NCI-H774 (cell line): ENCODE measurements at regions not wholly inside any gene's neighbourhood (a gene's known extent, or its start where the extent isn't known, plus 50 kb on each side); places are given as distances from the start of the nearest gene placed in this dataset.

Experiments used
- DNase-seq: peaks from one replicate; lab custom pipeline; 2025; lab: John Stamatoyannopoulos, UW

GRCh38 chr15:91522605-91523332 lies 330.7 kb upstream of the SLCO3A1 start:
- no peak for DNase-seq

- no peak for DNase-seq
Measured at GRCh38 chr15:91523596-91523995, 329.9 kb upstream of the SLCO3A1 start.

GRCh38 chr15:91524534-91524933 lies 329.0 kb upstream of the SLCO3A1 start:
- DNase-seq: no peak

GRCh38 chr15:91525751-91526150 lies 327.8 kb upstream of the SLCO3A1 start:
- no peak for DNase-seq

- no peak for DNase-seq
Measured at GRCh38 chr15:91526424-91526823, 327.1 kb upstream of the SLCO3A1 start.

GRCh38 chr15:91528801-91529200 lies 324.7 kb upstream of the SLCO3A1 start:
- DNase-seq: no peak

- DNase-seq: no peak
Measured at GRCh38 chr15:91529534-91529933, 324.0 kb upstream of the SLCO3A1 start.

GRCh38 chr15:91530279-91530678 lies 323.2 kb upstream of the SLCO3A1 start:
- no peak for DNase-seq

- no peak for DNase-seq
Measured at GRCh38 chr15:91530956-91531582, 322.4 kb upstream of the SLCO3A1 start.

- no peak for DNase-seq
Measured at GRCh38 chr15:91534235-91534634, 319.3 kb upstream of the SLCO3A1 start.

- no peak for DNase-seq
Measured at GRCh38 chr15:91534976-91535375, 318.5 kb upstream of the SLCO3A1 start.

- DNase-seq: no peak
Measured at GRCh38 chr15:91535856-91536500, 317.5 kb upstream of the SLCO3A1 start.

GRCh38 chr15:91537856-91538255 lies 315.7 kb upstream of the SLCO3A1 start:
- peak; percentile 38 for DNase-seq

GRCh38 chr15:91538782-91539181 lies 314.7 kb upstream of the SLCO3A1 start:
- DNase-seq: no peak

- no peak for DNase-seq
Measured at GRCh38 chr15:91541286-91541685, 312.2 kb upstream of the SLCO3A1 start.

GRCh38 chr15:91542226-91542625 lies 311.3 kb upstream of the SLCO3A1 start:
- no peak for DNase-seq

- no peak for DNase-seq
Measured at GRCh38 chr15:91547356-91547755, 306.2 kb upstream of the SLCO3A1 start.

GRCh38 chr15:91548549-91548948 lies 305.0 kb upstream of the SLCO3A1 start:
- no peak for DNase-seq

- peak; percentile 8 for DNase-seq
Measured at GRCh38 chr15:91549581-91549980, 303.9 kb upstream of the SLCO3A1 start.

- no peak for DNase-seq
Measured at GRCh38 chr15:91552555-91552954, 301.0 kb upstream of the SLCO3A1 start.

- peak; percentile 77 for DNase-seq
Measured at GRCh38 chr15:91553196-91553854, 300.2 kb upstream of the SLCO3A1 start.

- no peak for DNase-seq
Measured at GRCh38 chr15:91555312-91555711, 298.2 kb upstream of the SLCO3A1 start.

GRCh38 chr15:91556926-91557325 lies 296.6 kb upstream of the SLCO3A1 start:
- no peak for DNase-seq
